ENCODE measurements at regions not wholly inside any gene's neighbourhood (a gene's known extent, or its start where the extent isn't known, plus 50 kb on each side); places are given as distances from the start of the nearest gene placed in this dataset.
A peak's percentile ranks its signal among the peaks of the same experiment; 100 is the strongest.
"Not testable (repeated sequence)": the region's sequence is repeated elsewhere in the genome, so short reads cannot be mapped to it uniquely, and the experiment has no call there.

DNA sequence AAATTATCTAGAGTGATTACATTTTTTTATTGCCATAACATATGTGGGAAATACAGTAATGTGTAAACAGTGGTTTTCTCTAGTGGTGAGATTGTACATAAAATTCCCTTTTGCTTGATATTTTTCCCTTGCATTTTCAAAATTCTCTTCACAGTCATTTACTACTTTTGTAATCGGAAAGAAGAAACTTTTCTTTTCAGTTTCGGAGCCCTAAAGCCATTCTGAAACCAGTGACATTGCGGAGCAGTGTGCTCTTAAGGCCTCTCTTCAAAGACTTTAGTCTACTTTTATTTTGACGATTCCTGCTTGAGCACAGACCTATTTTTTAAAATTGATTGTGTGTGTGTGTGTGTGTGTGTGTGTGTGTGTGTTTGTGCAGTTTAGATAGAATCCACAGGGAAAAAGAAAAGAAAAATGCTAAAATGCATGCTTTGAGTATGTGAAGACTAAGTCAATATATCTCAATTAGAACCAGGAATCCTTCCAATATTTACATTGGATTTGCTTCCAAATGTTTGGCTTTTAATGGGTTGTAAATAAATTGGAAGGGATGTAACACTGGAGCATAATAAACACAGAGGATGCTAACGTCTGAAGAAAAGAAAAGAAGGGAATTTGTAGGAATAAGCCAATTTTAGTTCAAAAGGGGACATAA, 357.4 kb downstream of the RND3 start:
- no peak for DNase-seq

DNA sequence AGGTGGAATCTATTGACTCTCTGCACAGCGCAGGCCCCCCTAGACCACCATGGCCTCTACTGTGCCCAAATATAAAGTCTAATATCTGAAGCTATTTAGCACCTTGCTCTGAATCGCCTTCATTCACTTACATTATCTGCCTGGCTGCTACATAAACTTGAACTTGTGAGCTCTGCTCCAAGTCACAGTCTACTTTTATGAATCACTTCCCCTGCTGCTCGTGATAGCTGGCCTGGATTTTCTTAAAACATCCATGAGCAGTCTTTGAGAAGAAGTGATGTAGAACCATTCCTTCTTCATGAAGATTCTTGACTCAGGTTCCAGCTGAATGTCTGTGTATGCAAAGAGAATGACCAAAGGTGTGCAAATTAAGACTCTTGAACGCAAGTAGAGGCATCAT, 359.5 kb downstream of the RND3 start:
- peak; percentile 54 for DNase-seq

GRCh38 chr2:150127346-150127990, 360.0 kb downstream of the RND3 start:
- no peak for DNase-seq

DNA sequence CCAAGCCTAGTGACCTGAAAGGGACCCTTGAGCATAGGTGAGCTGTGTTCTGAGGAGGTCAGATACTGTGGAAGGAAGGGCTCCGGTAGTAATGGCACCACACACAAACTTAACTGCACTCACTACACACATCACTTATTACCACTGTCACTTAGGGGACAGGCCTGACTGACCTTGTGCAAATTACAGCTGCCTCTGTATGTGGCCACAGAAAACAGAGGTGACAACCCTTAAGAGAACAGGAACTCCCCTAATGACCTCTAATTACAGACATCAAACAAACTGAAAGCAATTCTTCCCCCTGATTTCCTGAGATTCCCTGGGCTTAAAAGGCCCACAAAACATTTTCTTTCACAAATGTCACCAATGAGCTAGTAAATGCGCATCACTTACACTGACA, 360.6 kb downstream of the RND3 start:
- no peak for DNase-seq

DNA sequence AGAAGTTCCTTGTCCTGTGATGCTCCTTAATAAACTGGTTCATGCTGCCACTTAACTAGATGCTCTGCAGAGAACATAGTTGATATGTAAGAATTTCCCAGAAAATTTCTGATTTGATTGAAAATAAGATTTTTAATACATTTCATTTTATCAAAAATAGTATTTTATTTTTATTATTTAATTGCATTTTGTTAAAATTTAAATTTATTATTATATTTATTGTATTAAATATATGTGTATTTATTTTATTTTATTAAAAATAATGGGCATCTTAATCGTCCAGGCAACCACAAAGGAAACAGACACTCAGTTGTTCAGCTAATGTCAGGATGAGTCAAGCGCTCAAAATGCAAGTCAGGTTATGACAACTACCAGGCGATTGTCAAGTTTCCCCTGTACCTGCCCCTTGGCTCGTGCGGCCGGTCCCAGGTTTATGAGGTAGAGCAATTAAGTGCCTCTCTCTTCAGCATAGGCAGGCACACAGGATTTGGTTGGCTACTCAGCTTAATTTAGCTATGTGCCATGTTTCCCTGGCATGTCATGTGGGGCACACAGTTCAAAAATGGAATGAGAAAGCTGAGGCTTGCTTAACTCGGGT, 361.2 kb downstream of the RND3 start:
- no peak for DNase-seq

- DNase-seq: peak; percentile 91
These were observed 361.8 kb downstream of the RND3 start for GRCh38 chr2:150125708-150126107.

DNA sequence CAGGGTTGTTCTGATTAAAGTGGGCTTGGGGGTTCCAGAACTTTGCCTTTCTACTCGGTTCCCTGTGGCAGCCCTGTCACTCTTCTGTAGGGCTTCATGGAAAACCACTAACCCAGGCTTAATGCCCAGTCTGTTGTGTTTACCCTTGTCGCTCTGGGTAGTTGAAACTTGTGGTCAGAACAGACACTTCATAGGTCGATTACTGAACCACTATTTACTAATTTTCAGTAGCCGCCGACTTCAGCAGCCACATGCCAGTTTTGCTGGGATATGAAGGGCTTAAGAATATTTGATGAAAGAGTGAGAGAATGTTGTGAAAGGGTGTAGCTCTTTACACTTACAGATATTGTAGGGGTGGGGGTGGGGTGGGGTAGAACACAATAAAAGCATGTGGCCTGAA, 362.3 kb downstream of the RND3 start:
- DNase-seq: no peak

DNA sequence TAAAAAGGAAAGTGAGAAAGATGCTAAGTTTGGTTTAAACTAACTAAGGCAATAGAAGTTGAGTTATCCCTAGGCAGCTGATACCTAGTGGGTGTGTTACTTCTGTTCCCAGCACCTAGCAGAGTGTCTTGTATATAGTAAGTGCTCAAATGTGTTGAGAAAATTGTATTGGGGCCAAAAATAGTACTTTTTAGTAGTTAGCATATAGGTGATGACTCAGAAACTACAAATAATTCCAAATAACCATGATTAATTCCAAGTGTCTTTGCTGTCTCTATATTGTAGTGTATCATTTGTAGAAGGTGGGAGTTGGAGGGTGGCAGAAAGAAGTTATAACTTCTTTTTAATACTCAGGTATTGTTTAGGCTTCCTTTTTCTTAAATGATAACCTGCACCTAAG, 362.7 kb downstream of the RND3 start:
- no peak for DNase-seq

- DNase-seq: no peak
These were observed 364.4 kb downstream of the RND3 start for GRCh38 chr2:150122871-150123613.

- no peak for DNase-seq
These were observed 365.3 kb downstream of the RND3 start for GRCh38 chr2:150122156-150122555.

- DNase-seq: no peak
These were observed 367.0 kb downstream of the RND3 start for GRCh38 chr2:150120326-150120955.

DNA sequence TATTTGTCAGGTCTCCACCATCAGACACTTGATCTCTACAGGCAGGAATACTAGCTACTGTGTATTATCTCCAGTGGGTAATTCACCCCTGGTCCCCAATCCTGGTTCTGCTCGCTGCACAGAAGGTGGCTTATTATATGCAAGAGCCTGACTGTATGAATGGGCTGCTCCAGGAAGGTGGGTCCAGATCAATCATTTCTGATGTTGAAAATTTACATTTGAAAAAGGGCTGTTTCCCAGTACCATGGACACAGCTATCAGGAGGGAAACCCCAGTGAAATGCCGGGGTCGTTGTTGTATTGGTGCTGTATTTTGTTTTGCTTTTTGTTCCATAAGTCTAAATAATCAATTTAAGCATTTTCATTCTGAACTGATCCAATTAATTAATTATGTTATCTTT, 367.6 kb downstream of the RND3 start:
- DNase-seq: no peak

DNA sequence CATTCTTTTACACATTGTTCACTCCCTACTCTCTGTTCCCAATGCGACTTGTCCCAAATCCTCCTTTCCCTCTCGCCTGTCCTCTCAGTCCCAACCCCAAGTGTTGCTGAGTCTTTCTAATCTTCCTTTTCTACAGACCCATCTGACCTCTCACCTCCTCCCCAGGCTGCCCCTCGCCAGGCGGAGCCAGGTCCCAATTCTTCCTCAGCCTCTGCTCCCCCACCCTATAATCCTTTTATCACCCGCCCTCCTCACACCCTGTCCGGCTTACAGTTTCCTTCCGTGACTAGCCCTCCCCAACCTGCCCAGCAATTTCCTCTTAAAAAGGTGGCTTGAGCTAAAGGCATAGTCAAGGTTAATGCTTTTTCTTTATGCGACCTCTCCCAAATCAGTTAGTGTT, 373.4 kb downstream of the RND3 start:
- not testable (repeated sequence) for DNase-seq

DNA sequence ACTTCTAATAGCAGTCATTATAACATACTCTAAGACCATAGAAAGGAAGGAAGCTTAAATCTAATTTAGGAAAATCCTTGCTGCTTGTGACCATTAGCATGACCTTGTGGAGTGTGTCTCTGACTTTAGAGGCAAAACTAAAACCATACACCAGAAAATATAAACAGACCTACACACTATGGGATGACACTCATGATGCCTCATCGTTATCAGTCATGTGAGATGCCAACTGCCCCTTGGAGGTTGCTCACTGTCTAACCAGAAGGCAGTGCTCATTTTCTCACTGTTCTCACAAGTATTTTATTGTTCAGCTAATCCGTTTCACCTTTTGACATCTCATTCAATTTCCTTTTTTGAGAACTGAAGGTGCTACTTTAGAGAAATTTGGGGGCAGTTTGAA, 376.9 kb downstream of the RND3 start:
- no peak for DNase-seq

DNA sequence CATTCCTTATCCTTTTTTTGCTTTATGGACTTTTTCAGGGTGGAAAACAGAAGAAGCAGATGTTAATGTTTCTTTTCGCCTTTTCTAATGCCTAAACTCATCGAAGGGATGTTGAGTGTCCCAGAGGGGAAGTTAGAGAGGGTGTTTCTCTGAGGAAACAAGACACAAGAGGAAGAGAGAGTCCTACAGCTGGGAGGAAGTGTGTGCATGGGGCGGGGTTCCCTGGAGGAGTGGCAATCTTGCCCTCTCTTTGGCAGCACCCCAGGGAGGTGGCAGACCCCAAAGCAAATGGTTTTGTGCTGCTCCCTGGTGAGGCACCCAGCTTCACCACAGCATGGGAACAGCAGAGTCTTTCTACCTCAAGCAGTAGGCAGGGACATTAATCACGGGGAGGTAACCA, 377.6 kb downstream of the RND3 start:
- DNase-seq: no peak

GRCh38 chr2:150109028-150109427, 378.4 kb downstream of the RND3 start:
- DNase-seq: no peak

GRCh38 chr2:150107816-150108215, 379.7 kb downstream of the RND3 start:
- DNase-seq: no peak

DNA sequence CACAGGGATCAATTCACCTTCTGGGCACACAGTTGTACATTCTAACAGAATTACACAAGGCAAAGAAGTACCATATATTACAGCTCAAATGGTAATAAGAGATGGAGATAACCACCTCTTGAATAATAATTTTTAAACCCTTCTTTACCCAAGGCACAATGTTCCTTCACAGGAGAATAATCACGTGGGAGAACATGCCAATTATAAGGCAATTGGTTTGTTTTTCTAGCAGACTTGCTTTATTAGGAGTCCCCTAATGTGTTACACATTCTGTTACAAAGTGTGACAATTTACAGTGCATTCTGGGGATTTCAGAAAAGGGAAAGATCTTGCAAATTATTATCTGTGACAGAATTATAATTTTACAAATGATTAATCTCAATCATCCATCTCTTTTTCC, 380.3 kb downstream of the RND3 start:
- DNase-seq: no peak

- no peak for DNase-seq
These were observed 385.5 kb downstream of the RND3 start for GRCh38 chr2:150101947-150102346.

DNA sequence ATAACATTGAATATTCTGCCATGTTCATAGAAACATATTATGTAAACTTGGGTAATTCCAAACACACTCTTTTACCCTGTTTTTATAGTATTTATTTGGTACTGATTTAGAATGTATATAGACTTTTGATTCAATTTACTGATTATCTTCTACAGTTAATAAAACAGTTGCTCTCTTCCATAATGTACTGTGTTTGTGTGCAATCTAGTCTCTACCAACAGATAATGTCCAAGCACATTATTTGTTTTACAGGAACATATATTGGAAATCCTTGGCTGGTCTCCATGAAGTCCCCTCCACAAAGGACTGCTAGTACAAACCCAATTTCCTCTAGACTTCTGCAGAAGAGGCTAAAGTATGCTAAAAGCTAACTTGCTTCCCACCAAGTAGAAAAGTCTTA, 386.6 kb downstream of the RND3 start:
- DNase-seq: no peak

GRCh38 chr2:150100336-150100735, 387.1 kb downstream of the RND3 start:
- DNase-seq: no peak

GRCh38 chr2:150099805-150100204, 387.7 kb downstream of the RND3 start:
- no peak for DNase-seq

DNA sequence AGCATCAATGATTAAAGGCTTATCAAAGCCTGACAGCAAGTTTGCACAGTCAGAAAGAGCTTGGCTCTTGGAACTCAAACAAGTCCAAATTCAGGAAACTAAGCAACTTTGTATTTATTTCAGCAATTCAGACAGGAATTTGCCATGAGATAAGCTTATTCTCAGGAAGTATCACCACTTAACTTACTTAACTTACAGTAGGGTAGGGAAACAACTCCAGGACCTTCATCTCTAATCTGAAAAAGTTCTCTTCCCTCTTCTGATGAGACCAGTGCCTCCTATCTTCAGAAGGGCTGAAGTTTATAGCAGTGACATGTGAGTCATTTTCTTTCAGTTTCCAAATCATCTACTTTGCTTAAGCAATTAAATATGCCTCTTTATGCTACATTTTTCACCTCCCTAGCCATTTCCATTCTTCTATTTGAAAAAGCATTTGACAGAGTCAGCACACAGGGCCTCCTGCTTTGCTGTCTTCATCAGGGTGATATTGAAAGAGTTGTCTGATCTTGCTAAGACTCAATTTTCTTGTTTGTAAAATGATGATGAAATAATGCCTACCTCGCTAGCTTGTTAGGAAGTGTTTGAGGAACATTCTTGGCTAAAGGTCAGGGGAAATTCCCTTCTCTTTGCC, 389.5 kb downstream of the RND3 start:
- peak; percentile 23 for DNase-seq
